ENCODE measurements at regions not wholly inside any gene's neighbourhood (a gene's known extent, or its start where the extent isn't known, plus 50 kb on each side); places are given as distances from the start of the nearest gene placed in this dataset.
"Not testable (repeated sequence)": the region's sequence is repeated elsewhere in the genome, so short reads cannot be mapped to it uniquely, and the experiment has no call there.

DNA sequence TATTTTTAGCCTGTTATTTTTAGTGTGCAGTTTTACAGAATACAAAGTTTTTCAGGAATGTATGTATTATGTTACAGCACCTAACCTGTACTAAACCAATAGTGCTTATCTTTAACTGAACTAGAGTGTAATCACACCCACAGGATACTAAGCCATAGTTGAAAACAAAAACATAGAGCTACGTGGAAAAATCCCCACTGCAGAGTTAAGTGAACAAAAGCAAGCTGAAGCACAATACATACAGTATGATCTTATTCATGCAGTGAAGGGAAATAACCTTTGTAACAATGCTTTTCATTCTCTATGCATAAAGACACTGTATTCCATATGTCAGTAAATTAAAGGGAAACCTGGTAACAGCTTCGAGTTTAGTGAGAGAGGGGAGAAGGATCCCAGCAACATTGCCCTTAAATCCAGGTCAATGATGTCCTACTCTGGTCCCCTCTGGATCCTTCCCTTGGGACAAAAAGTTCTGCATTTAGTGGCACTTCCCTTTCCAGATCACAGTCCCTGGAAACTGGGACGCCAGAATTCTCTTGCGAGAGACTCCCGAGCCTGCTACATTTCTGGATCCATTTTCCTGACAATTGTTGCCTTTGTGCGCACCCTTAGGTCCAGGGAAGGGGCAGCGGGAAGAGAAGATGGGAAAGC is 121.3 kb upstream of the CCND2 start:
- H3K36me3 ChIP-seq (ENCODE audit: control insufficient read depth, insufficient read depth, low read length), result no peaks in the 10 kb centered on the region
- no peaks in the 10 kb centered on the region for H3K27me3 ChIP-seq (ENCODE audit: control insufficient read depth, insufficient read depth, low read length)
- no peak overlapping the region for H3K9ac ChIP-seq (ENCODE audit: low read depth, low read length)
- H3K4me3 ChIP-seq (ENCODE audit: low read depth, low read length), result no peak overlapping the region
- H3K4me1 ChIP-seq (ENCODE audit: control insufficient read depth, insufficient read depth, low read length), result peaks cover 6% of the 10 kb centered on the region
- H3K9me3 ChIP-seq (ENCODE audit: control insufficient read depth, insufficient read depth, low read length), result no peaks in the 10 kb centered on the region

DNA sequence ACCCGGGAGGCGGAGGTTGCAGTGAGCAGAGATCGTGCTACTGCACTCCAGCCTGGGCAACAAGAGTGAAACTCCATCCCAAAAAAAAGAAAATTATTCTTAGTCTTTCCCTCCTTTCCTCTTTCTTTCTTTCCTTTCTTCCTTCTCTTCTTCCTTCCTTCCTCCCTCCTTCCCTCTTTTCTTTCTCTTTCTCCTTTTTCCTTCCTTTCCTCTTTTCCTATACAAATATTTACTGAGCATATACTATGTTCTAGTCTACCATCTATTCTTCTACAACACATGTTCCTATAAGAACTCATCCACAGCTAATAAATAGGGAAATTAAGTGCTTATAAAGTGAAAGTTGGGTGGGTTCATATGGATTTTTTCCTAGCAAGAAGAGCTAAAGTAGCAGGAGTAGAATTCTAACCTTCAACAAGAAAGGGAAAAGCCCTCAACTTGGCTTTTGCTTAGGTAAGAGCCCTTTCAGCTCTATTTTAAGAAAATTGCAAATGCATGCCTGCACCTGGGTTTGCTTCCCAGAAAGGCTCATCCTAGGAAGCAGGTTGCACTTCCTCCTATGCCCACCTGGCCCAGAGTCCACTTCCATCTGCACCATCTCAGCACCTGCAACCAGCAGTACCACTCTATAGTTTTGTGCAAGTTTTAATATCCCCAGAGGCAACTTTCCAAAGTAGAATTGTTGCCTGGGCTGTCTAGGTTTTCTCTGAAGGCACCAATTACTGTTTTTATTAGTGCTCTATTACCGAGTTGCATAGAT is 122.0 kb upstream of the CCND2 start:
- no peaks in the 10 kb centered on the region for H3K9me3 ChIP-seq (ENCODE audit: control insufficient read depth, insufficient read depth, low read length)
- H3K4me1 ChIP-seq (ENCODE audit: control insufficient read depth, insufficient read depth, low read length), result peaks cover 13% of the 10 kb centered on the region
- no peaks in the 10 kb centered on the region for H3K27me3 ChIP-seq (ENCODE audit: control insufficient read depth, insufficient read depth, low read length)
- no peak overlapping the region for H3K9ac ChIP-seq (ENCODE audit: low read depth, low read length)
- no peaks in the 10 kb centered on the region for H3K36me3 ChIP-seq (ENCODE audit: control insufficient read depth, insufficient read depth, low read length)
- no peak overlapping the region for H3K4me3 ChIP-seq (ENCODE audit: low read depth, low read length)

DNA sequence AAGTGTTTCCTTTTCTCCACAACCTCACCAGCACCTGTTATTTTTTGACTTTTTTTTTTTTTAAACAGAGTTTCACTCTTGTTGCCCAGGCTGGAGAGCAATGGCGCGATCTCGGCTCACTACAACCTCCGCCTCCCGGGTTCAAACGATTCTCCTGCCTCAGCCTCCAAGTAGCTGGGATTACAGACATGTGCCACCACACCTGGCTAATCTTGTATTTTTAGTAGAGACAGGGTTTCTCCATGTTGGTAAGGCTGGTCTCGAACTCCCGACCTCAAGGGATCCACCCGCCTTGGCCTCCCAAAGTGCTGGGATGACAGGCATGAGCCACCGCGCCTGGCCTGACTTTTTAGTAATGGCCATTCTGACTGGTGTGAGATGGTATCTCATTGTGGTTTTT is 123.2 kb upstream of the CCND2 start:
- not testable (repeated sequence) for H3K9ac ChIP-seq (ENCODE audit: low read depth, low read length); H3K9me3 ChIP-seq (ENCODE audit: control insufficient read depth, insufficient read depth, low read length); H3K4me3 ChIP-seq (ENCODE audit: low read depth, low read length); H3K27me3 ChIP-seq (ENCODE audit: control insufficient read depth, insufficient read depth, low read length); H3K36me3 ChIP-seq (ENCODE audit: control insufficient read depth, insufficient read depth, low read length)
- peaks cover 18% of the 10 kb centered on the region for H3K4me1 ChIP-seq (ENCODE audit: control insufficient read depth, insufficient read depth, low read length)

DNA sequence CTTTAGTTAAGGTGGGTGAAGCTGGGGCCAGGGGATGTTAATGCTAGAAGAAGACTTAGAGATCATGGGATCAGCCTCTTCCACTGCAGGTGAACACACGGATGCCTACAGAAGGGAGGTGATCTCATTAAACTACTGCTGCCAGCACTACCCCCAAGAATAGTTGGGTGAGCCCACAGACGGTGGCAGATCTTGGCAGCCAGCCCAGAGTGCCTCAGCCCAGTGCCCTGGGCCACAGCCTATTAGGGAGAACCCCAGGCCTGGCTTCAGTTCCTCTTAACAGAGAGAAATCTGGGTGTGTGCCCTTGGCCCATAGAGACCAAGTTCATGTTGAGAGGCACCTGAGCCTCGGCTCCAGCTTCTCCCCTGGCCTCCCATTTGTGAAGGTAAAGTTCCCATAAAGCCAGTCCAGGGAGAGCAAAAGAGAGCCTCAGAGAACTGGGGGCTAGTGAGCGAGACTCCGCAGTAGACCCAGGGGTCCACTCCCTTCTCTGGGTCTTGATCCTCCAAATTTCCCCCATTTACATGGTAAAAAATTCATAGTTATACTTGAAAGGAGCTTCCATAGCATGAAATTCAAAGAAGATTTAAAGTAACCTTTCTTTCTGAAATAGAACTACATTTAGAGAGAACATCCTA is 125.0 kb upstream of the CCND2 start:
- no peaks in the 10 kb centered on the region for H3K36me3 ChIP-seq (ENCODE audit: control insufficient read depth, insufficient read depth, low read length)
- no peak overlapping the region for H3K4me3 ChIP-seq (ENCODE audit: low read depth, low read length)
- H3K9me3 ChIP-seq (ENCODE audit: control insufficient read depth, insufficient read depth, low read length), result no peaks in the 10 kb centered on the region
- H3K4me1 ChIP-seq (ENCODE audit: control insufficient read depth, insufficient read depth, low read length), result peaks cover 17% of the 10 kb centered on the region
- H3K9ac ChIP-seq (ENCODE audit: low read depth, low read length), result no peak overlapping the region
- peaks cover 5% of the 10 kb centered on the region for H3K27me3 ChIP-seq (ENCODE audit: control insufficient read depth, insufficient read depth, low read length)

DNA sequence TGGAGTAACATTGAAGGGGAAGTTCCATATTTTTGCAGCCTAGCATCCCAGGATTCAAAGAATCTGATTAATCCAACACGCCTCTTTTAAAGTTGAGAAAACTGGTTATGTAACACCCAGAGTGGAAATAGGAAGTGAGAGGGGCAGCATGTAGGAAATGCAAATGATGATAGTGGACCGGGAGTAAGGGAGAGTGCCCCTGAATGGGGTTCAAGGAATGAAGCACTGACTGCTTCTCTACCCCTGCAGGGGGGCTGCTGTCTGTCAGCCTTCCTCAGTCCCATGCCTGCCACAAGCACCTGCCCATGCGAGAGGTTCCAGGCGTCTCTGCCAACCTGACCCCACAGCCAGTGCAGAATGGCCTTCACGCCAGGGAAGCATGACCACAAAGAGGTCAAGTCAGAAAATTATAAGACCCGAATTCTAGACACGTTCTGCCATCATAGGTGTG is 126.5 kb upstream of the CCND2 start:
- no peaks in the 10 kb centered on the region for H3K36me3 ChIP-seq (ENCODE audit: control insufficient read depth, insufficient read depth, low read length)
- H3K4me1 ChIP-seq (ENCODE audit: control insufficient read depth, insufficient read depth, low read length), result peaks cover 15% of the 10 kb centered on the region
- H3K4me3 ChIP-seq (ENCODE audit: low read depth, low read length), result no peak overlapping the region
- H3K27me3 ChIP-seq (ENCODE audit: control insufficient read depth, insufficient read depth, low read length), result peaks cover 5% of the 10 kb centered on the region
- H3K9ac ChIP-seq (ENCODE audit: low read depth, low read length), result no peak overlapping the region
- no peaks in the 10 kb centered on the region for H3K9me3 ChIP-seq (ENCODE audit: control insufficient read depth, insufficient read depth, low read length)

DNA sequence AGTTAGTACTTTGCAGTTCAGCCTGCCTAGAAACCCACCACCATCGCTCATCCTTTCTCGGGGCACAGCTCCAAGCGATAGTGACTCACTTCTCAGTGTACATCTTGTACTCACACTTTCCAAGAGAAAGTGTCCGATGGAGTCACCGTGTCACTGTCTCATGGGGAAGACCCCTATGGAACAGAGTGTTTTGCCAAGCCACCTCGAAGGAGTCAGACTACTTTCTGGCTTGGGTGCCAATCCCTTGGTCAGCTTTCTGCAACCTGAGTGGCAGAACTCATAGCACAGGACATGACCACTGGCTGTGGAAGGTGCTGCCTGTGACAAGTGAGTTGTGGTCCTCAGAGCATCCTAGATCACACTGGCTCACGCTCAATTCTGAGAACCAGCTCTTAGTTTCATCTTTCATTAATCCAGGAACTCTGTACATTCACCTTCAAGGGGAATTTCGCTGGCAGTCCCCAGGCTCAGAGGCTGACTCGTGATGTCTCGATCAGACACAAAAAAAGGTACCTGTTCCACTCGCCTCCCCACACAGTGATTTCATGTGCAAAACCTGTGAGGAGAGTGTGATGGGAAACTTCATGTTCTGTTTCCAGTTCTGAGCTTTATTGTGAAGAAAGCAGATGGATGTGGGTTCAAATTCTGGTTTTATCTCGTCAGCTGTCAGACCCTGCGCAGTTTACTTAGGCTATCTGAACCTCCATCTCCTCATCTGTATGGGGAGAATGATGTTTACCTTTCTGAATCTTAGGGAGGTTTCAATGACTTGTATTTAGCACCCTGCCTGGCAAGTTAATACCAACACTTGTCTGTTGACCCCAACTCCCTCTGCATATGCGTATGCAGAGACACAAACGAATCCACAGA is 127.3 kb upstream of the CCND2 start:
- H3K4me1 ChIP-seq (ENCODE audit: control insufficient read depth, insufficient read depth, low read length), result peaks cover 15% of the 10 kb centered on the region
- H3K27me3 ChIP-seq (ENCODE audit: control insufficient read depth, insufficient read depth, low read length), result peaks cover 5% of the 10 kb centered on the region
- no peaks in the 10 kb centered on the region for H3K36me3 ChIP-seq (ENCODE audit: control insufficient read depth, insufficient read depth, low read length)
- no peak overlapping the region for H3K4me3 ChIP-seq (ENCODE audit: low read depth, low read length)
- no peak overlapping the region for H3K9ac ChIP-seq (ENCODE audit: low read depth, low read length)
- no peaks in the 10 kb centered on the region for H3K9me3 ChIP-seq (ENCODE audit: control insufficient read depth, insufficient read depth, low read length)

DNA sequence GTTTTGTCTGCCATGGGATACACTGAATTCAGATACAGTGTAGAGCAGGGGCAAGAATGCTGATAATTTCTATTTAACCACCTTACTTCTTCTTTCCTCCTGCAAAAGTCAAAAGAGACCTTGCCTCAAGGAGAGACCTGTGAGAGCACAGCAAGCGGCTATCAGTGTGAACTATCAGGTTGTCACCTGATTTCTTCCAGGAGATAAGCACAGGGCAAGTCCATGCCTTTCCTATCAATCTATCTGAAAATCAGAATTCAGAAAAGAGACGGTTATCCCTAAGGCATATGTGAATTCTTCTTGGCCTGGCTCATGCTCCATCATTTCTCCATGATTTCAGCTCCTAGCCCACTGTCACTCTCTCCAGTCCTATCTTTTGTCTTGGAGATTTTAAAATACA is 128.9 kb upstream of the CCND2 start:
- H3K27me3 ChIP-seq (ENCODE audit: control insufficient read depth, insufficient read depth, low read length), result peaks cover 5% of the 10 kb centered on the region
- no peak overlapping the region for H3K9ac ChIP-seq (ENCODE audit: low read depth, low read length)
- H3K36me3 ChIP-seq (ENCODE audit: control insufficient read depth, insufficient read depth, low read length), result no peaks in the 10 kb centered on the region
- no peak overlapping the region for H3K4me3 ChIP-seq (ENCODE audit: low read depth, low read length)
- H3K4me1 ChIP-seq (ENCODE audit: control insufficient read depth, insufficient read depth, low read length), result peaks cover 17% of the 10 kb centered on the region
- no peaks in the 10 kb centered on the region for H3K9me3 ChIP-seq (ENCODE audit: control insufficient read depth, insufficient read depth, low read length)

DNA sequence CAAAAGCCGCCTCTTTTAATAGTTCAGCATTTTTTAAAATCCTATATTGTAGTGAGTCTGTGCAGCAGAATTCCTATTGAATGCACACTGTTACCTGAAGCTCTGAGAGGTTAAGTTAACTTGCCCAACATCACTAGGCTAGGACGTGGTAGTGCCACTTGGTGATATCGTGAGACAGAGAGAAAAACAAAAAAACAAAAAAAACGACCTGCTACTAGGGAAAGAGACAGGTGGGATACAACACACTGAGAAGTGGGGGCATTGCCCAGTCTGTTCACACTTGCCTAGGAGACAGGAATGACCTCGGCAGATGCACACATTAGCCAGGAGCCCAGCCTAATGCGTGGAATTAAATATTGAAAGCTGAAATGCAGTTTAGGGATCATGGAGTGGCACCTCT is 129.7 kb upstream of the CCND2 start:
- no peaks in the 10 kb centered on the region for H3K9me3 ChIP-seq (ENCODE audit: control insufficient read depth, insufficient read depth, low read length)
- H3K4me1 ChIP-seq (ENCODE audit: control insufficient read depth, insufficient read depth, low read length), result peaks cover 17% of the 10 kb centered on the region
- H3K36me3 ChIP-seq (ENCODE audit: control insufficient read depth, insufficient read depth, low read length), result no peaks in the 10 kb centered on the region
- H3K27me3 ChIP-seq (ENCODE audit: control insufficient read depth, insufficient read depth, low read length), result peaks cover 5% of the 10 kb centered on the region
- no peak overlapping the region for H3K4me3 ChIP-seq (ENCODE audit: low read depth, low read length)
- H3K9ac ChIP-seq (ENCODE audit: low read depth, low read length), result no peak overlapping the region

DNA sequence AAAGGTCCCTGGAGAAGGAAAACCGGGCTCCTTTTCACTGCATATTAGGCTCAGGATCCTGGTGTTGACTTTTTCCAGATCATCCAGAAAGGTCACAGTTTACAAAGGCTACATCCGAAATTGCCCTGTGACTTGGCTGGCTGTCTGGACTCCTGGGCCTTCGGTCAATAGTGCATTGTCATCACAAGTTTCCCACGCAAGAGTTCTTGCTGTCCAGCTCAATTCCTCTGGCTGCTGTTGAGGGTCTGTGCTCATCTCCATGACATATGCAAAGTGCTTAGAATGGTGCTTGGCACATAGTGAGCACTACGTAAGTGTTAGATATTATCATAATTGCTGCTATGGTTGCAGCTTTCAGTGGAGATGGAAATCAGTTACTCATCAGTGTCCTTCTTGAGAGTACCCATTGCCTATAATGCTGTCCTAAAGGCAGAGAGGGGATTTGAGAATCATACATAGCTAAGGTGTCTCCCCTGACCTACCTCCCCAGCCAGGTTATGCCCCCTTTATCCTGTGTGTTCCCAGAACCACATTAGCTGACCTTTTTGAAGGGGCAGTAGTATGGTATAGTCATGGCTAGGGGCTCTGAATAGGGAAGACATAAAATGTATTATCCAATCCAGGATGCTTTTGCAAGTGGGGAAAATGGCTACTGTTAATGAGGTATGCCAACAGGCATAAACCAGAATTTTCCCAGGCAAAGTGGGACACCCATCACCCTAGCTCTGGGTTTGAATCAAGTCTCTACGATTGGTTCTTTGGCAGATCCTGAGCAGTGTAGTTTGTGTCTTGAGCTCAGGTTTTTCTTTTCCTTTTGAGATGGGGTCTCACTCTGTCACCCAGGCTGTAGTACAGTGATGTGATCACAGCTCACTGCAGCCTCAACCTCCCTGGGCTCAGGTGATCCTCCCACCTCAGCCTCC is 132.0 kb upstream of the CCND2 start:
- Histone ChIP-seq H3K36me3 (ENCODE audit: control insufficient read depth, insufficient read depth, low read length) (no peaks in the 10 kb centered on the region), H3K27me3 (ENCODE audit: control insufficient read depth, insufficient read depth, low read length) (peaks cover 5% of the 10 kb centered on the region), H3K9ac (ENCODE audit: low read depth, low read length) (no peak overlapping the region), H3K4me3 (ENCODE audit: low read depth, low read length) (no peak overlapping the region), H3K4me1 (ENCODE audit: control insufficient read depth, insufficient read depth, low read length) (peaks cover 12% of the 10 kb centered on the region), H3K9me3 (ENCODE audit: control insufficient read depth, insufficient read depth, low read length) (no peaks in the 10 kb centered on the region)

DNA sequence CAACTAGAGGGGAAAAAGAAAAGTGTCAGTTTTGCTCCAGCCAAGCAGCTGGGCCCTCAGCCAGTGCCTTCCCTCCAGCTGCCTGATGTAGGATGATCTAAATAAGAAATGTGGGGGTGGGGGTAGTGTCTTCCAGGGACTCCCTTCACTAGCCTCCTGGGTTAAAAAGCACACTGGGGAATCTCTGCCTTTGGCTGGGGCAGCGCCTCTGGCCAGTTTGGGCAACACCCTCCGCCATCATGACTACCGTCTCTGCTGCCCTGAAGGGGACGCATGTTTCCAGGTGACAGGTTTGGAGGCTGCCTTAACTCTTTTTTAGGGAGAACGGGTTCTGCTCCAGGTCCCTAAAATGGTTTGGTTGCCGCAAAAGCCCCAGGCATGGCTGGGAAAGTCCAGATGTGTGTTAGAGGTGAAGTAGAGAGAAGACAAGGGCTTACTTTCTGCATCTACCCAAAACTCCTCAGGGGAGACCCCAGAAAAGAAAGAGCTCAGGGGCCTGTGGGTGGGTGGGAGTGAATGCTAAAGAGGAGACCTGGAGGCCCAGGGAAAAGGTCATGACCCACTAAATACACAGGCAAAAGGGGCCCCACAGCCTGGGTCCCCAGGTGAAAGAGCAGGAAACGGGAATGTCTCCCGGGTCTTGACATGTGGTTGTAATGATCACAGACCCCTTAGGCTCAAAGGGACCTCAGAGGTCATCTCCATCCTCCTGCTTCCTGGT is 132.8 kb upstream of the CCND2 start:
- H3K4me1 ChIP-seq (ENCODE audit: control insufficient read depth, insufficient read depth, low read length), result peaks cover 10% of the 10 kb centered on the region
- H3K9ac ChIP-seq (ENCODE audit: low read depth, low read length), result no peak overlapping the region
- no peak overlapping the region for H3K4me3 ChIP-seq (ENCODE audit: low read depth, low read length)
- no peaks in the 10 kb centered on the region for H3K9me3 ChIP-seq (ENCODE audit: control insufficient read depth, insufficient read depth, low read length)
- H3K27me3 ChIP-seq (ENCODE audit: control insufficient read depth, insufficient read depth, low read length), result peaks cover 2% of the 10 kb centered on the region
- H3K36me3 ChIP-seq (ENCODE audit: control insufficient read depth, insufficient read depth, low read length), result no peaks in the 10 kb centered on the region
